Panc1 (cell line): ENCODE measurements at regions not wholly inside any gene's neighbourhood (a gene's known extent, or its start where the extent isn't known, plus 50 kb on each side); places are given as distances from the start of the nearest gene placed in this dataset.
"Not testable (repeated sequence)": the region's sequence is repeated elsewhere in the genome, so short reads cannot be mapped to it uniquely, and the experiment has no call there.

Experiments
- CTCF ChIP-seq: fragments of 450-650 bp; IDR thresholded peaks from 2 replicates; pipeline ENCODE4 v1.5.1; 2017; ENCODE audit warnings: mild to moderate bottlenecking
- POLR2AphosphoS5 ChIP-seq: IDR thresholded peaks from 2 replicates; pipeline ENCODE4 v1.6.1; 2012; ENCODE audit warnings: mild to moderate bottlenecking, low read depth, low read length, moderate library complexity
- REST ChIP-seq, 2 experiments: IDR thresholded peaks; 2 replicates each; pipeline ENCODE4 v1.6.1; 2011 to 2012; ENCODE audit warnings: low read depth in 2 of 2, control low read depth in 1 of 2, low read length in 1 of 2, mild to moderate bottlenecking in 1 of 2, moderate library complexity in 1 of 2; ENCODE audit not compliant: insufficient read depth in 1 of 2
- TCF7L2 ChIP-seq: IDR thresholded peaks from 2 replicates; pipeline ENCODE4 v1.6.1; 2011; ENCODE audit warnings: mild to moderate bottlenecking, low read depth, low read length, inconsistent platforms

- not testable (repeated sequence) for TF ChIP-seq CTCF; POLR2AphosphoS5; REST (IDR thresholded peaks at IDR 0.05; ENCODE audit: insufficient read depth in 1 of 2, low read depth in 2 of 2, low read length in 1 of 2); TCF7L2
These were observed 154.9 kb upstream of the PLGLB2 start for GRCh38 chr2:87592974-87593373.
